ENCODE measurements at regions not wholly inside any gene's neighbourhood (a gene's known extent, or its start where the extent isn't known, plus 50 kb on each side); places are given as distances from the start of the nearest gene placed in this dataset.

GRCh38 chr2:20150110-20150706 is 74.7 kb downstream of the SDC1 start:
- Histone ChIP-seq H3K9me3 (ENCODE audit: insufficient read depth, low read depth, low read length) (no peaks in the 10 kb centered on the region), H3K27ac (ENCODE audit: low read length) (no peak overlapping the region), H3K9ac (ENCODE audit: low read depth, low read length) (no peak overlapping the region), H3K36me3 (ENCODE audit: insufficient read depth, low read depth, low read length) (no peaks in the 10 kb centered on the region), H3K4me3 (ENCODE audit: low read length) (no peak overlapping the region), H3K4me1 (ENCODE audit: insufficient read depth, low read length) (peaks cover 24% of the 10 kb centered on the region; the same call in 1 of the 2 replicates), H3K27me3 (ENCODE audit: insufficient read depth, low read length) (no peaks in the 10 kb centered on the region)

GRCh38 chr2:20149703-20150030 is 75.3 kb downstream of the SDC1 start:
- H3K4me3 ChIP-seq (ENCODE audit: low read length), result no peak overlapping the region
- H3K9ac ChIP-seq (ENCODE audit: low read depth, low read length), result peak overlapping the region; percentile 53; the same call in 1 of the 2 replicates
- H3K27ac ChIP-seq (ENCODE audit: low read length), result no peak overlapping the region
- H3K9me3 ChIP-seq (ENCODE audit: insufficient read depth, low read depth, low read length), result no peaks in the 10 kb centered on the region
- no peaks in the 10 kb centered on the region for H3K36me3 ChIP-seq (ENCODE audit: insufficient read depth, low read depth, low read length)
- peaks cover 24% of the 10 kb centered on the region; the same call in 1 of the 2 replicates for H3K4me1 ChIP-seq (ENCODE audit: insufficient read depth, low read length)
- no peaks in the 10 kb centered on the region for H3K27me3 ChIP-seq (ENCODE audit: insufficient read depth, low read length)

DNA sequence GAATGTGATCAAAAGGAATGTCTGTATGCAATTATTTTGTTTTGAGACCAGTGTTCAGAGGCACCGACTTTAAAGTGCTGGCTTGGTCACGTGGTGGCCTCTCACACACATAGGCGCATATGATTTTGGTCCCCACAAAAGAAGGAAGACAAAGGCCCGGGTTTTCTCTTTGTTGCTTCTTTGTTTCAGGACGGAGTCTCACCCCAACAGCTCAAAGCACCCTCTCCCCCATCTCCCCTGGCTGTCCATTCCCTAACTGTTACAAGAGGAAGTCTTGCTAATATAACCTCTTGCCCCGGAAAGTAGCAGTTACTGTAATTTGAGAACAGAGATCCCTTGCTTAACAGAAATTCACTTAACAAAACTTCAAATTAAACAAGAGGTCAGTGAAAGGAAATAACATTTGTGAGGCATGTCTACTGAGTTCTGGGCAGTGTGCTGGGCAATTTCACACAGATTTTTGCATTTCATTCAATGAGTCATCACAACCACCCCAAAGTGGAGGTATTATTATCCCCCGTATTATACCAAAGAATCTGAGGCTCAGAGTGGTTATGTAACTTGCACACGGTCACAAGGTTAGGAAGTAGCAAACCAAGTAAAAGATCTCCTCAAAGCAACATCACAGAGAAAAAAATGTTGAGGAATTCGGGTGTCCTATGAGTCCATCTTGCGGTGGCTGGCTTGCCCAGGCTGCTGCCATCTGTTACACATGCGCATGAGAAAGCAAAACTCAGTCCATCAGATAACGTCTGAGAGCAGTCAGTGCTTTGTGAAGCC is 75.8 kb downstream of the SDC1 start:
- peaks cover 24% of the 10 kb centered on the region; the same call in 1 of the 2 replicates for H3K4me1 ChIP-seq (ENCODE audit: insufficient read depth, low read length)
- H3K27me3 ChIP-seq (ENCODE audit: insufficient read depth, low read length), result no peaks in the 10 kb centered on the region
- H3K27ac ChIP-seq (ENCODE audit: low read length), result peak overlapping the region; percentile 23
- no peaks in the 10 kb centered on the region for H3K9me3 ChIP-seq (ENCODE audit: insufficient read depth, low read depth, low read length)
- H3K4me3 ChIP-seq (ENCODE audit: low read length), result peak overlapping the region; percentile 30; the same call in 1 of the 2 replicates
- peak overlapping the region; percentile 53; the same call in 1 of the 2 replicates for H3K9ac ChIP-seq (ENCODE audit: low read depth, low read length)
- H3K36me3 ChIP-seq (ENCODE audit: insufficient read depth, low read depth, low read length), result no peaks in the 10 kb centered on the region

- Histone ChIP-seq H3K27ac (ENCODE audit: low read length) (no peak overlapping the region), H3K9ac (ENCODE audit: low read depth, low read length) (peak overlapping the region; percentile 26; the same call in 1 of the 2 replicates)
Measured at GRCh38 chr2:20148426-20148922, 76.5 kb downstream of the SDC1 start.

GRCh38 chr2:20147351-20147750 is 77.6 kb downstream of the SDC1 start:
- Histone ChIP-seq H3K27ac (ENCODE audit: low read length) (no peak overlapping the region), H3K4me3 (ENCODE audit: low read length) (no peak overlapping the region), H3K9ac (ENCODE audit: low read depth, low read length) (no peak overlapping the region), H3K36me3 (ENCODE audit: insufficient read depth, low read depth, low read length) (no peaks in the 10 kb centered on the region), H3K4me1 (ENCODE audit: insufficient read depth, low read length) (peaks cover 24% of the 10 kb centered on the region; the same call in 1 of the 2 replicates), H3K27me3 (ENCODE audit: insufficient read depth, low read length) (no peaks in the 10 kb centered on the region), H3K9me3 (ENCODE audit: insufficient read depth, low read depth, low read length) (no peaks in the 10 kb centered on the region)

More at GRCh38 chr2:20148426-20148922, 76.5 kb downstream of the SDC1 start:
- Histone ChIP-seq H3K4me3 (ENCODE audit: low read length) (peak overlapping the region; percentile 30; the same call in 1 of the 2 replicates), H3K36me3 (ENCODE audit: insufficient read depth, low read depth, low read length) (no peaks in the 10 kb centered on the region), H3K4me1 (ENCODE audit: insufficient read depth, low read length) (peaks cover 24% of the 10 kb centered on the region; the same call in 1 of the 2 replicates), H3K9me3 (ENCODE audit: insufficient read depth, low read depth, low read length) (no peaks in the 10 kb centered on the region), H3K27me3 (ENCODE audit: insufficient read depth, low read length) (no peaks in the 10 kb centered on the region)

DNA sequence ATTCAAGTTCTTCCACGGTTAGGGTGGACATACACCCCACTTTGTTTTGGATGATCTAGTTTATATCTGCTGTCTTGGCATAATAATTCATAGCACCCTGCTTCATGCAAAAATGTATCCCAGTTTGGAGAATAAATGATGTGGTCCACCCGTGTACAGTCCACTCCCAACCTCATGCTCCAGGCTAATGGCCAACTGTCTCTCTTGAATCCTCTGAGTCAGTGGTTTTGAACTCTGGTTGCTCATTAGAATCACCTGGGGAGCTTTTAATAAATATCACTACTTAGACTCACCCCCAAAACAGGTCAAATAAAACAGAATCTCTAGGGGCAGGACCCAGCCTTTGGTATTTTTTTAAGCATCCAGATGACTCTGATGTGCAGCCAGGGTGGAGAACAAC is 78.5 kb downstream of the SDC1 start:
- Histone ChIP-seq H3K27ac (ENCODE audit: low read length) (no peak overlapping the region), H3K4me1 (ENCODE audit: insufficient read depth, low read length) (peaks cover 24% of the 10 kb centered on the region; the same call in 1 of the 2 replicates), H3K9me3 (ENCODE audit: insufficient read depth, low read depth, low read length) (no peaks in the 10 kb centered on the region), H3K27me3 (ENCODE audit: insufficient read depth, low read length) (no peaks in the 10 kb centered on the region), H3K36me3 (ENCODE audit: insufficient read depth, low read depth, low read length) (no peaks in the 10 kb centered on the region), H3K4me3 (ENCODE audit: low read length) (no peak overlapping the region), H3K9ac (ENCODE audit: low read depth, low read length) (no peak overlapping the region)

- Histone ChIP-seq H3K36me3 (ENCODE audit: insufficient read depth, low read depth, low read length) (no peaks in the 10 kb centered on the region), H3K4me3 (ENCODE audit: low read length) (no peak overlapping the region), H3K27me3 (ENCODE audit: insufficient read depth, low read length) (no peaks in the 10 kb centered on the region), H3K9me3 (ENCODE audit: insufficient read depth, low read depth, low read length) (no peaks in the 10 kb centered on the region), H3K27ac (ENCODE audit: low read length) (no peak overlapping the region), H3K4me1 (ENCODE audit: insufficient read depth, low read length) (peaks cover 22% of the 10 kb centered on the region; the same call in 1 of the 2 replicates), H3K9ac (ENCODE audit: low read depth, low read length) (no peak overlapping the region)
Measured at GRCh38 chr2:20145497-20146193, 79.3 kb downstream of the SDC1 start.

DNA sequence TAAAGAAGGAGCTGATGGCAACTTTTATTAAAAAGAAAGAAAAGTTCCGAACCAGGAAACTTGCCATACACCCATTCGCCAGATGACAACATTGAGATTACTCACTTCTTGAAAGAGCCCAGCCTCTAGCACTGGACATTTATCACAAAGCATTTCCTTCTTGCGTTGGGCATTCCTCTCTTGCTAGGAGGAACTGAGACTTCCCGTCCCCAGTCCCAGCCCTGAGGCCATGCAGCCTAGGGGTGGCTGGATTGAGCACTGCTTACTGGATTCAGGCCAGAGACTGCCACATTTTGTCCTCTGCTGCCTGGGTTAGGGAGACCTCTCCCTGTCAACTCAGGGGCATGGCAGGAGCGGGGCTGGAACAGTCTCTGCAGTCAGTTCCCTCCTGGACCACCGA is 80.1 kb downstream of the SDC1 start:
- no peaks in the 10 kb centered on the region for H3K36me3 ChIP-seq (ENCODE audit: insufficient read depth, low read depth, low read length)
- no peak overlapping the region for H3K4me3 ChIP-seq (ENCODE audit: low read length)
- H3K9me3 ChIP-seq (ENCODE audit: insufficient read depth, low read depth, low read length), result no peaks in the 10 kb centered on the region
- H3K27ac ChIP-seq (ENCODE audit: low read length), result no peak overlapping the region
- H3K27me3 ChIP-seq (ENCODE audit: insufficient read depth, low read length), result no peaks in the 10 kb centered on the region
- H3K4me1 ChIP-seq (ENCODE audit: insufficient read depth, low read length), result peaks cover 22% of the 10 kb centered on the region; the same call in 1 of the 2 replicates
- no peak overlapping the region for H3K9ac ChIP-seq (ENCODE audit: low read depth, low read length)

DNA sequence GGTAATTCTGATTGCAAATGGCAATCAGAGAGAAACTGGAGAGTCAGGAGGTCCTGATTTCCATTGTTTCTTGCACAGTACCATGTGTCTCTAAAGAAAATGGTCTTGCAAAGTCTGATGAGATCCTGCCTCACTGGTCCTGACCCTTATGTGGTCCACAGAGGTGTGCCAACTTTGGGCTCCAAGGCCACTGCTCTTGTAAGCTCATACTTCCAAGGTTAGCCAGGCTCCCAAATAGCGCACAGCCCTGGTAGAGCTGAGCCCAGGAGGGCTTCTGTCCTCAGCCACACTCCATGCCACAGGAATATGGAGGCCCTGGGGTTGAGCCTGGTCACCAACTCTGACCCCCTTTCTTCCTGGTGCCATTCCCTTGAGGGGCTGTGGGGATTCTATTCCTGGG is 80.7 kb downstream of the SDC1 start:
- Histone ChIP-seq H3K9me3 (ENCODE audit: insufficient read depth, low read depth, low read length) (no peaks in the 10 kb centered on the region), H3K9ac (ENCODE audit: low read depth, low read length) (no peak overlapping the region), H3K36me3 (ENCODE audit: insufficient read depth, low read depth, low read length) (no peaks in the 10 kb centered on the region), H3K4me1 (ENCODE audit: insufficient read depth, low read length) (peaks cover 15% of the 10 kb centered on the region; the same call in 1 of the 2 replicates), H3K4me3 (ENCODE audit: low read length) (no peak overlapping the region), H3K27me3 (ENCODE audit: insufficient read depth, low read length) (no peaks in the 10 kb centered on the region), H3K27ac (ENCODE audit: low read length) (no peak overlapping the region)

DNA sequence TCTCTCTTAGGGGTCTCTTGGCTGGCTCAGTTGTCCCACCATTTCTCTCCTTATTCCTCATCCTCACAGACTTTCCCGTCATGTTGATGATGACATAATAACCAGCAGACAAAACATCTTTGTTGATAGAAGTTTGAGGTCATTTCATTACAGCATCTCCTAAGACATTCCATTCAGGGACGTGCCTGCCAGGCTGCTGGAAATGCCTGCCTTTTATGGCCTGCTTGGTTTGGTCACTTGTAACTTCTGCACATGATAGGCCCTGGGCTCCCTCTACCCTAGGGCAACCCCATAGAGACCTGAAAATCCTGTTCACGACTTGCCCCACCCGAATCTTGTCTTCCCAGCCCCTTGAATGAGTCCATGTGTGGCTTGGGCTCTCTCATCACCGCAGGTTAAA is 81.7 kb downstream of the SDC1 start:
- Histone ChIP-seq H3K36me3 (ENCODE audit: insufficient read depth, low read depth, low read length) (no peaks in the 10 kb centered on the region), H3K27me3 (ENCODE audit: insufficient read depth, low read length) (no peaks in the 10 kb centered on the region), H3K4me3 (ENCODE audit: low read length) (no peak overlapping the region), H3K27ac (ENCODE audit: low read length) (no peak overlapping the region), H3K9me3 (ENCODE audit: insufficient read depth, low read depth, low read length) (no peaks in the 10 kb centered on the region), H3K4me1 (ENCODE audit: insufficient read depth, low read length) (peaks cover 7% of the 10 kb centered on the region; the same call in 1 of the 2 replicates), H3K9ac (ENCODE audit: low read depth, low read length) (no peak overlapping the region)

- no peaks in the 10 kb centered on the region for H3K27me3 ChIP-seq (ENCODE audit: insufficient read depth, low read length)
- no peaks in the 10 kb centered on the region for H3K9me3 ChIP-seq (ENCODE audit: insufficient read depth, low read depth, low read length)
- H3K27ac ChIP-seq (ENCODE audit: low read length), result no peak overlapping the region
- H3K36me3 ChIP-seq (ENCODE audit: insufficient read depth, low read depth, low read length), result no peaks in the 10 kb centered on the region
- peaks cover 7% of the 10 kb centered on the region; the same call in 1 of the 2 replicates for H3K4me1 ChIP-seq (ENCODE audit: insufficient read depth, low read length)
- H3K9ac ChIP-seq (ENCODE audit: low read depth, low read length), result no peak overlapping the region
- H3K4me3 ChIP-seq (ENCODE audit: low read length), result no peak overlapping the region
Measured at GRCh38 chr2:20141806-20142205, 83.1 kb downstream of the SDC1 start.
